Kidney epithelial cell (primary cell): ENCODE measurements at regions not wholly inside any gene's neighbourhood (a gene's known extent, or its start where the extent isn't known, plus 50 kb on each side); places are given as distances from the start of the nearest gene placed in this dataset.

Experiments used
- DNase-seq: peaks from one replicate; pipeline ENCODE4 v3.0.0-alpha.2; 2010; ENCODE audit warnings: low read depth
- H3K27me3 ChIP-seq: 2 replicates; pipeline ENCODE4 v1.6.0; 2011; ENCODE audit warnings: low read length; ENCODE audit not compliant: control insufficient read depth, insufficient read depth
- H3K36me3 ChIP-seq: 2 replicates; pipeline ENCODE4 v1.5.1; 2011; ENCODE audit warnings: low read length; ENCODE audit not compliant: control insufficient read depth, insufficient read depth
- H3K4me3 ChIP-seq: 2 replicates; pipeline ENCODE4 v1.5.1; 2011; ENCODE audit warnings: low read depth, mild to moderate bottlenecking, control low read depth, low read length
- CTCF ChIP-seq: IDR thresholded peaks from 2 replicates; pipeline ENCODE4 v1.5.1; 2011; ENCODE audit warnings: mild to moderate bottlenecking, moderate library complexity, low read length, control low read depth, inconsistent platforms; ENCODE audit not compliant: insufficient read depth, poor library complexity, severe bottlenecking

- no peak for DNase-seq
- no peaks in the 10 kb centered on the region for H3K27me3 ChIP-seq
- no peak for TF ChIP-seq CTCF
- no peak overlapping the region for H3K4me3 ChIP-seq
- no peaks in the 10 kb centered on the region for H3K36me3 ChIP-seq
Measured at GRCh38 chr2:107607473-107607872, 219.2 kb upstream of the RGPD4 start.

GRCh38 chr2:107615039-107615438 is 211.7 kb upstream of the RGPD4 start:
- H3K36me3 ChIP-seq = no peaks in the 10 kb centered on the region
- no peak for TF ChIP-seq CTCF
- DNase-seq = no peak

GRCh38 chr2:107618769-107619168 is 207.9 kb upstream of the RGPD4 start:
- DNase-seq = no peak
- TF ChIP-seq CTCF = no peak
- no peaks in the 10 kb centered on the region for H3K36me3 ChIP-seq
- no peaks in the 10 kb centered on the region for H3K27me3 ChIP-seq
- no peak overlapping the region for H3K4me3 ChIP-seq

More at GRCh38 chr2:107615039-107615438, 211.7 kb upstream of the RGPD4 start:
- H3K4me3 ChIP-seq = no peak overlapping the region
- no peaks in the 10 kb centered on the region for H3K27me3 ChIP-seq

GRCh38 chr2:107621186-107622165 is 205.2 kb upstream of the RGPD4 start:
- DNase-seq = no peak
- H3K36me3 ChIP-seq = no peaks in the 10 kb centered on the region
- no peak overlapping the region for H3K4me3 ChIP-seq
- no peaks in the 10 kb centered on the region for H3K27me3 ChIP-seq
- TF ChIP-seq CTCF = no peak

- TF ChIP-seq CTCF = no peak
- H3K36me3 ChIP-seq = no peaks in the 10 kb centered on the region
- no peaks in the 10 kb centered on the region for H3K27me3 ChIP-seq
- no peak for DNase-seq
- no peak overlapping the region for H3K4me3 ChIP-seq
Measured at GRCh38 chr2:107622741-107623310, 203.9 kb upstream of the RGPD4 start.

GRCh38 chr2:107625982-107626381 is 200.7 kb upstream of the RGPD4 start:
- no peak for DNase-seq
- H3K36me3 ChIP-seq = no peaks in the 10 kb centered on the region
- H3K27me3 ChIP-seq = no peaks in the 10 kb centered on the region
- no peak for TF ChIP-seq CTCF
- no peak overlapping the region for H3K4me3 ChIP-seq
